Fibroblast of mammary gland (primary cell): ENCODE measurements at regions not wholly inside any gene's neighbourhood (a gene's known extent, or its start where the extent isn't known, plus 50 kb on each side); places are given as distances from the start of the nearest gene placed in this dataset.

ENCODE experiments used
- DNase-seq: peaks from one replicate; pipeline ENCODE4 v3.0.0-alpha.2; 2010; ENCODE audit warnings: low read depth
- H3K4me3 ChIP-seq: 2 replicates; pipeline ENCODE4 v1.5.1; 2011; ENCODE audit warnings: low read depth, mild to moderate bottlenecking, low read length, moderate library complexity; ENCODE audit not compliant: control insufficient read depth
- CTCF ChIP-seq: conservative IDR thresholded peaks from 2 replicates; pipeline ENCODE4 v1.5.1; 2011; ENCODE audit warnings: low read depth, low read length, inconsistent platforms; ENCODE audit not compliant: control insufficient read depth, insufficient read depth

- TF ChIP-seq CTCF: no peak
- no peak overlapping the region for H3K4me3 ChIP-seq
- DNase-seq: no peak
Observed at GRCh38 chr6:11486959-11487358, 50.6 kb upstream of the TMEM170B start.

- H3K4me3 ChIP-seq: no peak overlapping the region
- no peak for DNase-seq
Observed at GRCh38 chr6:11486486-11486885, 51.1 kb upstream of the TMEM170B start.

GRCh38 chr6:11486051-11486450, 51.5 kb upstream of the TMEM170B start:
- TF ChIP-seq CTCF: no peak
- no peak overlapping the region for H3K4me3 ChIP-seq
- no peak for DNase-seq

More at GRCh38 chr6:11486486-11486885, 51.1 kb upstream of the TMEM170B start:
- TF ChIP-seq CTCF: no peak

GRCh38 chr6:11485271-11485670, 52.3 kb upstream of the TMEM170B start:
- no peak overlapping the region for H3K4me3 ChIP-seq
- no peak for DNase-seq
- TF ChIP-seq CTCF: no peak

- no peak for DNase-seq
- no peak for TF ChIP-seq CTCF
- H3K4me3 ChIP-seq: no peak overlapping the region
Observed at GRCh38 chr6:11484441-11484840, 53.1 kb upstream of the TMEM170B start.

- DNase-seq: no peak
- no peak for TF ChIP-seq CTCF
- no peak overlapping the region for H3K4me3 ChIP-seq
Observed at GRCh38 chr6:11482616-11483015, 54.9 kb upstream of the TMEM170B start.

GRCh38 chr6:11480541-11480940, 57.0 kb upstream of the TMEM170B start:
- no peak overlapping the region for H3K4me3 ChIP-seq
- TF ChIP-seq CTCF: no peak
- DNase-seq: no peak
